Mesothelial cell of epicardium (in vitro differentiated cells): ENCODE measurements at regions not wholly inside any gene's neighbourhood (a gene's known extent, or its start where the extent isn't known, plus 50 kb on each side); places are given as distances from the start of the nearest gene placed in this dataset.

Experiments
- DNase-seq, 2 experiments: peaks; one replicate each; pipeline ENCODE4 v3.0.0; 2021; ENCODE audit warnings: low spot score in 2 of 2; ENCODE audit not compliant: unreplicated experiment in 2 of 2
- H3K27ac Mint-ChIP-seq: 2 replicates; pipeline ENCODE4 v1.8.0; 2021; ENCODE audit warnings: mixed read lengths
- H3K27me3 Mint-ChIP-seq: 2 replicates; pipeline ENCODE4 v1.8.0; 2021; ENCODE audit warnings: low read depth, mixed read lengths
- H3K36me3 Mint-ChIP-seq: 2 replicates; pipeline ENCODE4 v1.8.0; 2021; ENCODE audit warnings: mixed read lengths
- H3K4me1 Mint-ChIP-seq: 2 replicates; pipeline ENCODE4 v1.8.0; 2021; ENCODE audit warnings: mixed read lengths
- H3K4me3 Mint-ChIP-seq: 2 replicates; pipeline ENCODE4 v1.8.0; 2021; ENCODE audit warnings: mild to moderate bottlenecking, moderate library complexity, mixed read lengths
- H3K9me3 Mint-ChIP-seq: 2 replicates; pipeline ENCODE4 v1.8.0; 2021; ENCODE audit warnings: mixed read lengths
- CTCF ChIP-seq: fragments of 200-600 bp; sonication (generic); IDR thresholded peaks from one replicate; pipeline ENCODE4 v1.5.0; 2021; ENCODE audit warnings: antibody characterized with exemption; ENCODE audit not compliant: unreplicated experiment

- Mint-ChIP-seq H3K36me3 (no peaks in the 10 kb centered on the region), H3K27me3 (no peaks in the 10 kb centered on the region), H3K4me1 (no peaks in the 10 kb centered on the region), H3K9me3 (no peaks in the 10 kb centered on the region), H3K4me3 (no peak overlapping the region), H3K27ac (no peak overlapping the region)
- no peak for TF ChIP-seq CTCF
- no peak for DNase-seq
These were observed 920.1 kb upstream of the TMEFF2 start for GRCh38 chr2:193114827-193115226.

- no peaks in the 10 kb centered on the region for H3K36me3 Mint-ChIP-seq
- no peak overlapping the region for H3K27ac Mint-ChIP-seq
- H3K27me3 Mint-ChIP-seq = no peaks in the 10 kb centered on the region
- H3K9me3 Mint-ChIP-seq = no peaks in the 10 kb centered on the region
- no peak overlapping the region for H3K4me3 Mint-ChIP-seq
- H3K4me1 Mint-ChIP-seq = no peaks in the 10 kb centered on the region
- no peak for TF ChIP-seq CTCF
- DNase-seq = no peak
These were observed 918.3 kb upstream of the TMEFF2 start for GRCh38 chr2:193112986-193113385.

- no peak overlapping the region for H3K4me3 Mint-ChIP-seq
- TF ChIP-seq CTCF = no peak
- H3K9me3 Mint-ChIP-seq = no peaks in the 10 kb centered on the region
- H3K27ac Mint-ChIP-seq = no peak overlapping the region
- H3K27me3 Mint-ChIP-seq = no peaks in the 10 kb centered on the region
- no peaks in the 10 kb centered on the region for H3K36me3 Mint-ChIP-seq
- DNase-seq = no peak
- no peaks in the 10 kb centered on the region for H3K4me1 Mint-ChIP-seq
These were observed 908.3 kb upstream of the TMEFF2 start for GRCh38 chr2:193103064-193103463.

- H3K4me1 Mint-ChIP-seq = no peaks in the 10 kb centered on the region
- no peak for DNase-seq
- no peak overlapping the region for H3K27ac Mint-ChIP-seq
- no peak for TF ChIP-seq CTCF
- no peak overlapping the region for H3K4me3 Mint-ChIP-seq
- H3K9me3 Mint-ChIP-seq = no peaks in the 10 kb centered on the region
- H3K36me3 Mint-ChIP-seq = no peaks in the 10 kb centered on the region
- no peaks in the 10 kb centered on the region for H3K27me3 Mint-ChIP-seq
These were observed 906.9 kb upstream of the TMEFF2 start for GRCh38 chr2:193101591-193101990.

GRCh38 chr2:193088026-193088425, 893.3 kb upstream of the TMEFF2 start:
- Mint-ChIP-seq H3K36me3 (no peaks in the 10 kb centered on the region), H3K4me1 (no peaks in the 10 kb centered on the region), H3K27ac (no peak overlapping the region), H3K27me3 (no peaks in the 10 kb centered on the region), H3K9me3 (peaks cover 9% of the 10 kb centered on the region), H3K4me3 (no peak overlapping the region)
- no peak for TF ChIP-seq CTCF
- DNase-seq = no peak

- Mint-ChIP-seq H3K9me3 (peaks cover 4% of the 10 kb centered on the region), H3K4me3 (no peak overlapping the region), H3K27me3 (no peaks in the 10 kb centered on the region), H3K27ac (no peak overlapping the region), H3K36me3 (no peaks in the 10 kb centered on the region), H3K4me1 (peaks cover 6% of the 10 kb centered on the region)
- DNase-seq = no peak
- TF ChIP-seq CTCF = no peak
These were observed 882.3 kb upstream of the TMEFF2 start for GRCh38 chr2:193076995-193077394.
